Nucleus accumbens (tissue), 56 donors: ENCODE measurements at regions not wholly inside any gene's neighbourhood (a gene's known extent, or its start where the extent isn't known, plus 50 kb on each side); places are given as distances from the start of the nearest gene placed in this dataset.

Experiments
- DNase-seq, 56 donors: peaks; one replicate each; lab custom pipeline; 2025; lab: John Stamatoyannopoulos, UW

DNA sequence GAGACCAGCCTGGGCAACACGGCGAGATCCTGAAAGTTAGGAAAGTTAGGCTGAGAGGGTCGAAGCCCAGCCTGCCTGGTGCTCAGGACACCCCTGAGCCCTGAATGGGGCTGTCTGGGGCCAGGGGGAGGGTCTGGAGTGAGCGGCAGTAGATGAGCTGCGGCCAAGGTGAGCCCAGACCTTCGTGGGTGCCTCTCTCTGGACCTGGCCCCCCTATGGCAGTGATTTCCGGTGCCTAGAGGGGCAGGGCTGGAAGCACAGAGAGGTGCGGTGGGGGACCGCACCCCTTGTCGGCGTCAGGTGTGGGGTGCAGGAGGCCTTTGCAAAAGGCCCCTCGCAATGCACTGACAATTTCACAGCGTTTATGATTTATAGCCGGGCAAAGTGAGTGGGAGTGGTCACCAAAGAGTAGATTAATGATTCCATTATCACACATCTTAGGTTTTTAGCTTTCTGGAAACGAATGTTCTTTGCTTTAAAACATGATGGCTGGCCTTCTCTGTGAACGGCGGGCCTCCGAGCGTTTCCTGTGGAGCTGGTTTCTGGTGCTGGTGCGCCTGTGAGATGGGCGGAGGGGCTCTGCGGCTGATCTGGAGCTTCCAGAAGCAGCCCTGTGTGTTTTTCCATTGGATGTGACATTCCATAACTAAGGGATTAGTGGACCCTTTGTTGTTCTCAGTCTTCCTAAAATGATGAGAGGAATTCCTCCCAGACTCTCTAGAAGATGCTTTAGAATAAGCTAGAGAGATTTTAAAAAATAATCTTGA, 171.0 kb upstream of the ZNF32 start:
- no peak for DNase-seq

DNA sequence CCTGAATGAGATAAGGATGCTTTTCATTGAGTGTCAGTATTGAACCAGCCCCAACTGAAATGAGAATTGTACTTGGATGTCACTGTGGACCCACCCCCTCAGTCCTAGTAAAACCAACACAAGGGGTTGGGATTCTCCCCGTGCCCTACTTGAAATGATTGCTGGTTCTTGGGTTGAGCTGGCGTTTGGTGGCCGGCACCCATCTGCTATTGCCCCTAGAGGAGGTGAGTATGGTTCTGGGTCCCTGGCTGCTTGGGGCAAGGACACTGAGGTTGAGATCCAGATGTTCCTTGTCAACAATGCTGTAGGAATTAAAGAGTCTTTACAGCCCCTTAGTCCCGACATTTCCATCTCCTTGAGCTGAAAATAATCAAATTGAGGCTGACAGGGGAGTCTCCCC, 170.0 kb upstream of the ZNF32 start:
- DNase-seq: no peak

DNA sequence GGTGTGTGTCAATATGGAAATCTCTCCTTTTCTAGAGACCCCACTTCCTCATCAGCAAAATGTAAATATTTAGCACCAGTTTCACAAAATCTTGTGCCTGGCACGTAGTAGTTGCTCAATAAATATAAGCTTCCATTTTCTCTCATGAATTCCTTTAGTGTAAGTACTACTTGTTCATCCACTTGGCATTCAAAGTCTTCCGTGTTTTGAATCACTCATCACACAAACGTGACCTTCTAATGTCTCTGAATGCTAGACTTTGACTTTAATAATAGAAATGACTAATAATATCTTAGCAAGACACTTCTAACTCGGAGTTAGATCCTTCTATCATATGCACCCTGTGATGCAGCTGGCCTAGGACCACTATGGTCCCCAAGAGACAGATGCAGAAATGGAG, 168.7 kb upstream of the ZNF32 start:
- no peak for DNase-seq

DNA sequence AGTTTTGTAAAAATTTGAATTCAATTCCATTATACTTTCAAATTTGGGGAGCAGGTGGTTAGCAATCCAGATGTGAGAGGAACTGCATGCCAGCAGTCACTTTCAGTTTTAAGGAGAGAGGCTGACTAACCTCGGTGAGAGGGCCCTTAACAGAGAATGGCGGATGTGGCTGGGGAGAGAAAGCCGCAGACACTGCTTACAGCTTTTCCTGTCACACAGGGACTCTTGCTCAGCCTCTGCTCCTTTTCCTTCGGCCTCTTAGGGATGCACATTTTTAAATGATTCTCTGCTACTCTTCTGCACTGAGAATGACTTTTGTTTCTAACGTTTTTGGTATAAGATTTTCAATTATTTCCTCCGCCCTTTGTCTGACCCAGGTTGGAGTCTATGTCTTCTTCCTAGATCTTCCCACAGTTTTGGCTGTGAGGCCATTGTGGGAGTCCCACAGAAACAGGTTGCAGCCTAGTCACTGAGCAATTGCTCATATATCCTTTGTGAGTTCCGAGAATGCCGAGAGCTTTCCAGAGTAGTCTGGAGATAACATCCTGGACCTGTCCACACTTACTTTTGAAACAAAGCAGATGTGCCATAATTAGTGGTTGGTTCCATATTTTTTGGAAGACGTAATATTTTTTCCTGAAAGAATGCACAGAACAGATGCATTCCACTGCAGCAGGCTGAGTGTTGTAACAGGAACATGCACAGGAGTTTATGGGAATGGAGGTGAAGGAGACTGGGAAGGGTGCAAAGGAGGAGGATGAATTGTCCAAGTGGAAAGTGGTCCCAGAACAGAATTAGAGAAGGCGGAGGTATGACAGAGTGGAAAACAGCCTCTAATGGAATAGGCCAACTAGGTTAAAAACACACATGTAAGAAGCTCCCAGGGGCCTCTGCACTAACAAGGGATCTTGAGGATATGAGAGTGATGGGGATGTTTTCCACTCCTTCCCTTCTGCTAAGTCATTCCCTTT, 168.0 kb upstream of the ZNF32 start:
- DNase-seq: no peak

DNA sequence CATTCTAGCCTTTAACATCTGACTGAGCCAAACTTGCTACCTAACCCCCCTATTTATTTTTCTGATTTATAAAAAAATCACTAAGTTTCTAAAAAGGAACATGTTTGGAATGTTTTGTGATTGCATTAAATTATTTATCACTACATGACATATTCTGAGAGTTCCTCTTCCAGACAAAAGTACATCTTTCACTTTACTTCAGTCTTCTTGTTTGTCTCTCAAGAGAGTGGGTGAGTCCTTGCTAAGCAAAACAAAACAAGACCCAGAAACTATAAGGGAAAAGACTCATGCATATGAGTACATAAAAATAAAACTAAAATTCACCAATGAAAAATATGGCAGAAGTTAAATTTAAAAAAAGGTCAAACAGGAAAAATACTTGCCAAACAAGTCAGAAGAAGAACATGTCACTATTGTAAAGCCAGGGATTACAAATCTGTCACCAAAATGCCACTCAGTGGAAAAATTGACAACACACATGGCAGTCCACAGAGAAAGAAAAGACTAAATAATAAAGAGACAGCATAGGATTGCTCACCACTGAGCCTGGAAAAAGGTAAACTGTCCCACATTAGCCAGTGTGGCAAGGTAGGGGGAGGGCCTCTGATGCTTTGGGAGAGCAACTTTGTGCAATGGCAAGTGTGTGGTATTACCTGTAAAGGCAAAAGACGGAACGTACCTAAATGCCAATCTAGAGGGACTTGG, 166.7 kb upstream of the ZNF32 start:
- no peak for DNase-seq

DNA sequence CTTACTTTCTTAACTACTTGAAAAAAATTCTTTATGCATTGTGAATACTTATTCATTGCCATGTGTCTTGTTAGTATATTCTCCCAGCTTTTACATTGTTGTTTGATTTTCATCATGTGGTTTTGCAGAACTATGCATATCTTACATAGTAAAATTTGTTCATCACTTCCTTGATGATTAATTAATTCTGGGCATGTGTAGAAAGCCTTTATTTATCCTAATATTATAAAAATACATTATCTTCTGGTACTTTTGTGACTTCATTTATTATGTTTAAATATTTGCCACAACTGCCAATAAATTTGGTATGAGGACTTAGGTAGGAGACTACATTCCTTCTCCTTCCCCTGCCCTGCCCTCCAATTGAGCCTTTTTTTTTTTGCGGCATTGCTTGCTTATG, 166.0 kb upstream of the ZNF32 start:
- DNase-seq: no peak

DNA sequence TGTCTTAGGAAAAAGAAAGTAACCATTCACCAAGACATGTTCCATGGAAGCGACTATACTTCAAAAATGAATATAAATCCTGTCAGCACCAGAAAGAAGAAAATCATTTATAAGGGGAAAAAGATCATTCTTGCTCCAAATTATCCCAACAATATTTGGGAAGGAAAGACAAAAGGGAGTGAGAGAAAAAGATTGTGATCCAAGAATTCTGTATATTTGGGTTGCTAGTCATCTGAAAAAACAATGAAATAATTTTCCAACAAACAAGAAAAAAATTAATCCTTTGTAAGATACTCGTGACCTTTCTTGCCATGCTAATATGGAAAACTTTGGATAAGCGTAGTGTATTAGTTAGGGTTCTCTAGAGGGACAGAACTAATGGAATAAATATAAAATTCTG, 163.2 kb upstream of the ZNF32 start:
- DNase-seq: no peak

DNA sequence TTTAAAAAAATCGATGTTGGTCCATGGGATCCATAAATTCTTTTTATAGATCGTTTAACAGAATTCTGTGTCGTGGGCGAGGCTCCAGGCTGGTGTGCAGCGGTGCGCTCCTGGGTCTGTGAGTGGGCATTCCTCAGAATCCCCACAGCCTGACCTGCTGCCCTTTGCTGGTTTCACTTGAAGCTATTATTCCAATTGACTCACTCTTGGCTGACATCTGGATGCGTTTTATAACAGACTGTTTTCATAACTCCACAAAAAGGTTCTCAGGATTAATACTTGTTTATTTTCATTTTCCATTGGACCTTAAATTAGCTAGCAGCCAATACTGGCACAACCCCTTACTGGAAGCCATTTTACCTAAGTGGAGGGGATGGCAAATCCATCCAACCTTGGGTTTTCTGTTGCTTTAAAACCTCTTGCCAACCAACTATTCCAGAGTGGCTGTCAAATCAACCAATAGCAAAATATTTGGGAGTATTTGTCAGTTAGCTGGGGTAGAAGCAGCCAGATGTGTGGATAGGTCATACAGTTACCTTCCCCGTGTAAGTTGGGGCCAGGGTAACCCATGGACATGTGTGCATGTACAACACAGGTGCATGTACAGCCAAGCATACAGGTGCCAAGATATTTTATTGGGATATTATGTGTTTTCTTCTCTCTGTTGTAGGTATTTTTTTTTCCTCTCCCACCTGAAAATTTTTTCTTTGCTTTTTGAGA, 160.7 kb upstream of the ZNF32 start:
- no peak for DNase-seq

DNA sequence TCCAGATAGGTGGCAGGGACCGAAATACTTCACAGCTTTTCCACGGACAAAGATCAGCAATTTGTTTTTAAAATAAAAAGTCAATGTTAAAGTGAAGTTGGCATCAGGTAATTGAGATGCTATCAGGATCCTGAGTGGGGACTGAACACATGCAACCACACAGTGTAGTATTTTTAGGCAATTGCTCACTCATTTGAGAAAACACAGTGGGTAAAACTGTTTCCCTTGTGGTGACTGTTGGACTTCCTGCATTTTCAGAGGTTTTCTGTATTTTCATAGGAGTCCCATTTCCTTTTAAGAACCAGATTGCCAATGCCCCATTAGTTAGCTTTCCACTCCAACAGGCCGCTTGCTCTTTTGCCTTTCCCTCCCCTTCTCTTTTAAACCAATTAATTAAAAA, 159.5 kb upstream of the ZNF32 start:
- DNase-seq: no peak

DNA sequence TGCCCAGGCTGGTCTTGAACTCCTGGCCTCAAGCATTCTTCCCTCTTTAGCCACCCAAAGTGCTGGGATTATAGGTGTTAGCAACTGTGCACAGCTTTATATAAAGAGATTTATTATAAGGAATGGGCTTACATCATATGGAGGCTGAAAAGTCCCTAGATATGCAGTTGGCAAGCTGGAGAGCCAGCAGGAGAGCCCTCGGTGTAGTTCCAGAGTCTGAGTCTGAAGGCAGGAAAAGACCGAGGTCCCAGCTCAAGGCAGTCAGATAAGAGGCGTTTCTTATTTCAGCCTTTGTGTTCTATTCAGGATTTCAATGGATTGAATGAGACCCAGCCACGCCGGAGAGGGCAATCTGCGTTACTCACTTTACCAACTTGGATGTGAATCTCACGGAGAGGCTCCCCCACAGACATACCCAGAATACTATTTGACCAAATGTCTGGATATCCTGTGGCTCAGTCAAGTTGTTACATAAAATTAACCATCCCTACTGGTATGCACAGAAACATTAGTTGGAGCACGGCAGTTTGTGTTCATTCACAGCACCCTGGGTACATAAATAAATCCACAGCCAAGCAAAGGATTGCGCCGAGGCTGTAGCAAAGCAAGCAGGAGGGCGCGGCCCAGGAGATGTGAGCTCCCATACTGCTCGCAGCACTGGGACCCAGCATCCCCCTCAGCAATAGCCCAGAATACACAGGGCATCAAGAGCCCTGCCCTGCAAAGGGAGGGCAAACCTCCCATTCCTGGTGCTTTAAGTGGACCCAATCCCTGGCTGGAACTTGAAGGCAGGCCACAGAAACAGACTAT, 158.4 kb upstream of the ZNF32 start:
- DNase-seq: no peak

DNA sequence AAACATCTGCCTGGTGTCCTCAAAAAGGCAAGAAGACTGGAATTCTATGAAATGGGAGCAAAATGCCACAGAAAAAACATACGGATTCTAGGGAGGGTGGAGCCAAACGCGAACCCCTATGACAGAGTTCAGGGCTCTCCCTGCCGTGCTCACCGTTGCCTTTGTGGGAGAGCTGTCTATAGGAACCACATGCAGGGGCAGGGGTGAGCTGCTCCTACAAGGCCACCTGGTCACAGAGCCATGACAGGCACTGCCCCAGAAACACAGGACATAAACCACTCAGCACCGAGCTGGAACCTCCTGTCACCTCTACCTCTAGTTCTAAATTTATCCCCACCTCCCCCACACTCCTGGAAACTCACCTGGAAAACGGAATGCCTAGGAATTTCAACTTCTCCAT, 155.1 kb upstream of the ZNF32 start:
- no peak for DNase-seq

DNA sequence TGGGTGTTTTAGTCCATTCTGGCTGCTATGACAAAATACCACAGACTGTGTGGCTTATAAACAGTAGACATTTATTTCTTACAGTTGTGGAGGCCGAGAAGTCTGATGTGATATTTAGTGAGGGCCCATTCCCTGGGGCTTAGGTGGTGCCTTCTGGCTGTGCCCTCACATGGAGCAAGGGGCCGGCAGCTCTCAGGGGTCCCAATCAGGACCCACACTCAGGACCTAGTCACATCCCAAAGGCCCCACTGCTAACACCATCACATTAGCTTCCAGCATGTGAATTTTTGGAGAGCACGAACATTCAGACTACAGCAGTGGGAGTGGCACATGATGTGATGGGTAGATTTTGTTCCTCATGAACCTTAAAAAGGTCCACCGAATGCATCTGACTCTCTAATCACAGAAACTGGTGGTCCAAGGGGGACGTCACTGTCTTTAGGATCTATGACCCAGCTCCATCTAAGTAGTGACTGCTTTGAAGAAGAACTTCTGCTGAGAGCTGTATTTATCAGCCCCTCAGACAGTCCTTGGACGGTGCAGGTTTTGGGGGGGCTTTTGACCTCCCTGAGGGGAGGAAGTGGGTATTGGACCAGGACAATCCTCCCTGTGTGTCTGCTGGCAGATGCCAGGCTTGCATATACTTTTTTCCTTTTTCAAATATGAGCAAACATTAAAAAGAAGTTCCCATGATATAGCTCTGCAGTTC, 154.5 kb upstream of the ZNF32 start:
- DNase-seq: no peak

DNA sequence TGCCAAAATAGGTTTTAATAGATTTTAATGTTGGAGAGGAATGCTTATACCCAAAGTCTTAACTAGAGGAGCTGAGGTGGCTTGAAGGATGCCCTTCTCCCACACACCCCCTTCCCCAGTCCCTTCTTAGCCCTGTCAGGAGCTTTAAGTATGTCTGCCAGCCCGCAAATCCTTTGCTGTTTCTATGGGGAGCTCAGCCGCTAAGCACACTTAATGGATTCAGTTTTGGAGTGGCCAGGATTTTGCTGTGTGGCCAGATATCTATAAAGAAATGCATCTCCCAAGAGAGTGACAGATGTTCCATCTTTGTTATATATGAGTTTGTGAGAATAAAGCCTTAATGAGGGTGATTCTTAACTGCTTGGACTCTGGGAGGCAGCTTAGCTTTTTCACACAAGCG, 152.9 kb upstream of the ZNF32 start:
- no peak for DNase-seq

DNA sequence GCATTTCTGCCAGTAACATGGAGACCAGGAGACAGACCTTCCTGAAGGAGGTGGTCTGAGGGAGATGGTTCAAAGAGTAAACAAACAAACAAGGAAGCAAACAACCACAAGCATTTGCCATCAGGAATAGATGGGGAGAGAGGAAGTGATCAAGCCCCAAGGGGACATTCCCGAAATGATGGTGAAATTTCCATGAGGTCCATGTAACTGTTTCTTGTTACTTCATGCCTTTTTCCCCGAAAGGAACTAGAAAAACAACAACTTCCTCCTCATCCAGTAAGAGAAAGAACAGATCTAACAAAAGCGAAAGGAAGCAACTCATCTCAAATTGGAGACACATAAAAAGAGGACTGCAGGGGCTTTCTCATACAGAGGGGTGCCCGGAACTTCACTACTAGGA, 152.5 kb upstream of the ZNF32 start:
- no peak for DNase-seq

DNA sequence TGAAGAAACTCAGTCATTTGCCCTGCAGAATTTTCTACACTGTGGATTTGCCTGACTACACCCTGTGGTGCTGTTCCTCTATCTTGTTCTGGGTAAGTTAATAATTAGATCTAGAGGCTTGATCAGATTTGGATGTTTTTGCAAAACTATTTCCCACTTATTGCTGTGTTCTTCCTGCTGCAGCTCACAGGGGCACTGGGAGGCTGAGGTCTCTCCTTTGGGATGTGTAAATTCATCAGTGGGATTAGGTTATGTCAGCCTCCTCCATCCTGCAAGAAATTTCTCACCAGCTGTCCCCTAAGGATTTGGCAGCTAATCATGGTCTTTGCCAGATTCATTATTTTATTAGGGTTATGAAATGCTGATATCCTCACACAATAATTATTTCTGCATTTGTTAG, 148.1 kb upstream of the ZNF32 start:
- DNase-seq: no peak

DNA sequence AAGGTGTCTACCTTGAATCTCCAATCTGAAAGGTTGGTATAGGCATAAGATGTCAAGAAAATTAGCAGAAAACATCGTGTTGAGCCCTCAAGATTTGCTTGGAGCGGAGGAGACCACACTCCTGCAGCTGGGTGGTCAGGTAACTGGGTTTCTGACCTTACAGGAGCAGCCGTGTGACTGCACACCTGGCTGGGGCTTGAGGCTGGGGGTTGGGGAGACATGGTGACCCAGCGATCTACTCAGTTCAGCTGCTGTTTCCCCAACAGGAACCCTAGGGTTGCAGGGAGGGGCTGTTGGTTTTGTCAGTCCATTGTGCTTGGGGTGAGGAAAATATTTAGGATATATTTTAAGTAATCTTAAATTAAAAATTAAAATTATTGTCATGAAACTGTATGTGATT, 147.0 kb upstream of the ZNF32 start:
- DNase-seq: no peak

DNA sequence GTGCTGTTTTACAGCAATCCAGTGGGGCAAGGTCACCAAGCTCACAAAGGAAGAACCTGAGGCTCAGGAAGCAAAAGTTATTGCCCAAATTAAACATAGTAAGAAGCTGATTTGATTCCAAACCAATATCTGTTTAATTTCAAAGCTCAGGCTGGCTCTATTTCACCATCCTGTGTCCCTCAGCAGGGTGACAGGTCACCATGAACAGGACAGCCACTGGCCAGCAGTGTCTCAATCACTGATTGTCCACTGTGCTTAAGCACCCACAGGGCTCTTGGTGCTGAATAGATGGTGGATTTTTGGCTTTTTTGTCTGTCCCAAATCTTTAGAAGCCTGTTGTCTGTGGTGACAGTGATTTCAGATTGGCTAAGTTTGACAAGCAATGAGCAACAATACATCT, 146.4 kb upstream of the ZNF32 start:
- no peak for DNase-seq

DNA sequence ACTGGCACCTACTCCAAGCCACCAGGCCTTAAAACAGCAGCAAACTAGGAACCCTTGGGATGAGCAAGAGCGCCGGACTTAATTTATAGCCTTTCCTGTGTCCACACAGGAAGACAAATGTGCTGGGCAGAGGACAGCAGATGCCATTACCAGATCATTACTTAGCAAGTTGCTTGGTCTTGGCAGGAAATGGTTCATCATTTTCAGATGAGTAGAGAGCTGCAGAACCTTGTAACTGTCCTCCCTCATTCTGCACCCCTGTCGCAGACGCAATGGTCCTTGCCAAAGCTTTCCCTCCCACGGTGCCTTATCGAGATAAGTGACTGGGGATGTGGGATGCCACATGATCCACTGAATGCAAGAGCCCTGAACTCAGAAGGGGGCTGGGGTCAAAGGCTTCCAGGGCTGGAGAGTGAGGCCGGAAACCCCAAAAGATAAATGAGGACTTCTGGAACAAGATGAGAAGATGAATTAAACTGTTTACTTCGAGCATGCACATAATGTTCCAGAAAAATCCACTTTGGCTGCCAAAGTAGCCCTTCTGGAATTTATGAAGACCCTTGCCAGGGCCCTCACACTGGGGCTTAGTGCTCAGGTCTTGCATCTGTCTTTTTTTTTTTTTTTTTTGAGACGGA, 145.6 kb upstream of the ZNF32 start:
- no peak for DNase-seq

DNA sequence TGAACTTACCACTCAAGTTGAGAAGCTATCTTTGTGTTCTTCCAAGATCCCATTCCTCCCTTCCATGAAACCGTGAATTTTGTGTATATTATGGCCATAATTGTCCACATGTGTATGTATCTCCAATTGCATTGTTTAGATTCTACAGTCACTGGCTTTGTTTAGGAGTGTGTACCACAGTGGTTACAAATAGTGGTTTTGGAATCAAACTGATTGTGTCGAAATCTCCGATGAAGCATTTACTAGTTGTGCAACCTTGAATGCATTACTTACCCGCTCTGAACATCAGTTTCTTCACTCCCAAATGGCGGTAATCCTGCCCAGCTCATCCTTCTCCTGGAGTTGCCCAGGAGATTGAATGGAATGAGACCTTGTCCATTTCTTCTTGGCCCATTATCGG, 145.0 kb upstream of the ZNF32 start:
- DNase-seq: no peak
